Neuronal stem cell (in vitro differentiated cells): ENCODE measurements at regions not wholly inside any gene's neighbourhood (a gene's known extent, or its start where the extent isn't known, plus 50 kb on each side); places are given as distances from the start of the nearest gene placed in this dataset.

Source experiments
- DNase-seq: peaks from one replicate; pipeline ENCODE4 v3.0.0-alpha.2; 2013; ENCODE audit warnings: low spot score
- H2AFZ ChIP-seq: one replicate; pipeline ENCODE4 v1.6.1; 2013; ENCODE audit warnings: mild to moderate bottlenecking, low read length, inconsistent platforms
- H2AK5ac ChIP-seq: 2 replicates; pipeline ENCODE4 v1.6.1; 2013; ENCODE audit warnings: low read depth, mild to moderate bottlenecking, inconsistent platforms, low read length, moderate library complexity, mixed read lengths
- H2BK120ac ChIP-seq: 2 replicates; pipeline ENCODE4 v1.6.1; 2013; ENCODE audit warnings: low read depth, mild to moderate bottlenecking, inconsistent platforms, low read length, moderate library complexity, mixed read lengths
- H2BK12ac ChIP-seq: one replicate; pipeline ENCODE4 v1.6.1; 2013; ENCODE audit warnings: low read length, inconsistent platforms
- H2BK15ac ChIP-seq: 2 replicates; pipeline ENCODE4 v1.6.1; 2013; ENCODE audit warnings: mild to moderate bottlenecking, low read length, inconsistent platforms, mixed read lengths
- H2BK5ac ChIP-seq: one replicate; pipeline ENCODE4 v1.6.1; 2013; ENCODE audit warnings: inconsistent platforms, mild to moderate bottlenecking, low read length, moderate library complexity
- H3K14ac ChIP-seq: one replicate; pipeline ENCODE4 v1.6.1; 2013; ENCODE audit warnings: low read length, inconsistent platforms
- H3K18ac ChIP-seq: 2 replicates; pipeline ENCODE4 v1.6.1; 2013; ENCODE audit warnings: low read length, inconsistent platforms
- H3K23ac ChIP-seq: 2 replicates; pipeline ENCODE4 v1.6.1; 2013; ENCODE audit warnings: low read depth, mild to moderate bottlenecking, mixed read lengths, low read length, inconsistent platforms; ENCODE audit not compliant: poor library complexity
- H3K27ac ChIP-seq: replicated peaks from 3 replicates; pipeline ENCODE4 v1.5.1; 2013; ENCODE audit warnings: low read length, inconsistent platforms
- H3K27me3 ChIP-seq, 3 experiments: 2 replicates each; pipeline ENCODE4 v1.6.1; 2013; ENCODE audit warnings: low read length in 3 of 3, mild to moderate bottlenecking in 2 of 3, inconsistent platforms in 1 of 3, low read depth in 1 of 3, mixed read lengths in 1 of 3, moderate library complexity in 1 of 3; ENCODE audit not compliant: control insufficient read depth in 3 of 3, insufficient read depth in 3 of 3
- H3K36me3 ChIP-seq, 2 donors: replicated peaks in 1 of 2; 2 replicates each; pipeline ENCODE4 v1.6.1; 2013; ENCODE audit warnings: low read length in 2 of 2; ENCODE audit not compliant: control insufficient read depth in 2 of 2, insufficient read depth in 2 of 2
- H3K4ac ChIP-seq: 2 replicates; pipeline ENCODE4 v1.6.1; 2013; ENCODE audit warnings: inconsistent platforms, mild to moderate bottlenecking, low read length, moderate library complexity
- H3K4me1 ChIP-seq, 2 donors: 1 replicate in 1 of 2; 2 replicates in 1 of 2; pipeline ENCODE4 v1.6.1; 2013; ENCODE audit warnings: low read length in 2 of 2, low read depth in 1 of 2; ENCODE audit not compliant: control insufficient read depth in 2 of 2, insufficient read depth in 1 of 2
- H3K4me2 ChIP-seq: one replicate; pipeline ENCODE4 v1.6.1; 2013; ENCODE audit warnings: mild to moderate bottlenecking, low read length, inconsistent platforms; ENCODE audit not compliant: insufficient read depth, poor library complexity, severe bottlenecking
- H3K4me3 ChIP-seq, 2 donors: 2 replicates each; pipeline ENCODE4 v1.5.1; 2013; ENCODE audit warnings: low read length in 2 of 2, mild to moderate bottlenecking in 2 of 2, inconsistent platforms in 1 of 2, moderate library complexity in 1 of 2
- H3K79me1 ChIP-seq: one replicate; pipeline ENCODE4 v1.6.1; 2013; ENCODE audit warnings: low read depth, mild to moderate bottlenecking, inconsistent platforms, low read length, moderate library complexity
- H3K9ac ChIP-seq: one replicate; pipeline ENCODE4 v1.6.1; 2013; ENCODE audit warnings: mild to moderate bottlenecking, low read depth, low read length, inconsistent platforms; ENCODE audit not compliant: poor library complexity
- H3K9me3 ChIP-seq, 2 donors: replicated peaks in 1 of 2; 2 replicates each; pipeline versions ENCODE3 to v1.6.1; 2013; ENCODE audit warnings: low read length in 2 of 2, mild to moderate bottlenecking in 2 of 2, inconsistent platforms in 1 of 2, low read depth in 1 of 2, mixed read lengths in 1 of 2, moderate library complexity in 1 of 2; ENCODE audit not compliant: control insufficient read depth in 2 of 2, insufficient read depth in 1 of 2
- H4K8ac ChIP-seq: one replicate; pipeline ENCODE4 v1.6.1; 2013; ENCODE audit warnings: low read depth, mild to moderate bottlenecking, inconsistent platforms, low read length, moderate library complexity
- H4K91ac ChIP-seq: one replicate; pipeline ENCODE4 v1.6.1; 2013; ENCODE audit warnings: low read length, low read depth, mild to moderate bottlenecking, inconsistent platforms; ENCODE audit not compliant: poor library complexity
- WGBS, 2 donors: extraction: QIAGEN DNeasy Blood & Tissue Kit; methylation state at CpG; one replicate each; pipeline ENCODE4 v1.1.7; 2013; ENCODE audit warnings: missing lambda C conversion rate in 2 of 2, mixed read lengths in 1 of 2; ENCODE audit not compliant: insufficient read length in 2 of 2, insufficient replicate concordance in 1 of 2; ENCODE audit errors: extremely low coverage in 2 of 2; 5-methylcytosine and 5-hydroxymethylcytosine counted together

DNA sequence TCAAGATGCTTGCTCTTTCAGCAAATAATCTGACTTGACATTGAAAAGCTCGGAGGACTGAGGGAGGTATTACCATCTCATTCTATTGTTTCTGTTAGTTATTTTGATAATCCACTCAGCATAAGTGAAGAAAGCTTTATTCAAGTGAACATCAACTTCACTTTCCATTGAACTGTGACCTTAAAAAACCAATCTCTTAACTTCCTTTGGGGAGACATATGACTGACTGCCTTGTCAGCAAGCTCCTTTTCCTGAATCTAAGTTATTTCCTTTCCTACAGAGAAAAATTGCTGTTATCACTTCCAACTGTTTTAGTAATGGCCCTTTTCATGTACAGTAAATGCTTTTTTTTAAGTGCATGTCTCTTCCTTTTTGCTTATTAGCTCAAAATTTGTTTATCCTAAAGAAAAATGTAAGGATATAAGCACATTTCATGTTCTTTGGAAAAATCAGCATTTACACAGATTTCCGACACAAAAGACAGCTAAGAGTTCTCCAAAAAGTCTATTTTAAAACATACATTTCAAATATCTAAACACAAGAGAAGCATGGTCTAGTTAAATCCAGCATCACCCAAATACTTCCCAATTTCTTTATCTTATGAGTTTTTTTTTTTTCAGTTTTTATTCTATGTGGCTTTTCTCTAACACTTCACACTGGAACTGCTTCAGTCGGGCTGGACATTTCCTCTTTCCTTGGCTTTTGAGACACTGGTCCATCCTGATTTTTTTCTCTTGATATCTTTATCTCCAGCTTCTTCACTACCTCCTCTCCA is 117.9 kb upstream of the DAB2 start:
- Histone ChIP-seq H2BK15ac (no peak overlapping the region), H2BK12ac (no peak overlapping the region), H2AK5ac (no peak overlapping the region), H3K9ac (no peak overlapping the region), H3K27me3 (no peaks in the 10 kb centered on the region), H3K79me1 (no peaks in the 10 kb centered on the region), H4K91ac (no peak overlapping the region), H3K4ac (no peak overlapping the region), H3K18ac (no peak overlapping the region), H3K36me3 (no peaks in the 10 kb centered on the region), H3K9me3 (no peaks in the 10 kb centered on the region), H3K27ac (no peak overlapping the region), H3K4me3 (no peak overlapping the region), H2AFZ (no peak overlapping the region), H2BK120ac (no peak overlapping the region), H3K23ac (no peak overlapping the region), H3K14ac (no peak overlapping the region), H3K4me1 (no peaks in the 10 kb centered on the region), H3K4me2 (no peak overlapping the region), H2BK5ac (no peak overlapping the region), H4K8ac (no peak overlapping the region)
- WGBS, 2 donors = no CpG with 5 or more reads among the region's 3 CpGs
- no peak for DNase-seq

GRCh38 chr5:39541920-39542319 is 117.1 kb upstream of the DAB2 start:
- no peak overlapping the region for H2BK12ac ChIP-seq
- H4K91ac ChIP-seq = no peak overlapping the region

GRCh38 chr5:39539470-39539869 is 114.7 kb upstream of the DAB2 start:
- Histone ChIP-seq H4K91ac (no peak overlapping the region), H3K4ac (no peak overlapping the region), H4K8ac (no peak overlapping the region), H3K14ac (no peak overlapping the region), H2BK12ac (no peak overlapping the region), H2BK5ac (no peak overlapping the region), H3K23ac (no peak overlapping the region), H3K18ac (no peak overlapping the region), H3K79me1 (no peaks in the 10 kb centered on the region), H3K27me3 (no peaks in the 10 kb centered on the region), H3K4me2 (no peak overlapping the region), H2BK15ac (no peak overlapping the region), H3K36me3 (no peaks in the 10 kb centered on the region), H2AK5ac (no peak overlapping the region), H3K4me3 (no peak overlapping the region), H3K9me3 (no peaks in the 10 kb centered on the region), H3K9ac (no peak overlapping the region), H3K27ac (no peak overlapping the region), H2AFZ (no peak overlapping the region), H3K4me1 (no peaks in the 10 kb centered on the region), H2BK120ac (no peak overlapping the region)
- WGBS, 2 donors = no CpG with 5 or more reads among the region's 3 CpGs
- DNase-seq = no peak

More at GRCh38 chr5:39541920-39542319, 117.1 kb upstream of the DAB2 start:
- no peak overlapping the region for H3K27ac ChIP-seq
- H3K27me3 ChIP-seq = no peaks in the 10 kb centered on the region
- H3K36me3 ChIP-seq = no peaks in the 10 kb centered on the region
- no CpG with 5 or more reads among the region's 5 CpGs for WGBS, 2 donors
- no peak overlapping the region for H3K14ac ChIP-seq
- no peaks in the 10 kb centered on the region for H3K4me1 ChIP-seq
- no peak overlapping the region for H3K23ac ChIP-seq
- no peak overlapping the region for H2BK5ac ChIP-seq
- H2BK15ac ChIP-seq = no peak overlapping the region
- H3K9ac ChIP-seq = no peak overlapping the region
- no peak overlapping the region for H3K18ac ChIP-seq
- no peak overlapping the region for H2BK120ac ChIP-seq
- no peak overlapping the region for H2AK5ac ChIP-seq
- no peaks in the 10 kb centered on the region for H3K79me1 ChIP-seq
- H3K9me3 ChIP-seq = no peaks in the 10 kb centered on the region
- H3K4me3 ChIP-seq = no peak overlapping the region
- H3K4ac ChIP-seq = no peak overlapping the region
- H2AFZ ChIP-seq = no peak overlapping the region
- no peak for DNase-seq
- no peak overlapping the region for H4K8ac ChIP-seq
- no peak overlapping the region for H3K4me2 ChIP-seq

DNA sequence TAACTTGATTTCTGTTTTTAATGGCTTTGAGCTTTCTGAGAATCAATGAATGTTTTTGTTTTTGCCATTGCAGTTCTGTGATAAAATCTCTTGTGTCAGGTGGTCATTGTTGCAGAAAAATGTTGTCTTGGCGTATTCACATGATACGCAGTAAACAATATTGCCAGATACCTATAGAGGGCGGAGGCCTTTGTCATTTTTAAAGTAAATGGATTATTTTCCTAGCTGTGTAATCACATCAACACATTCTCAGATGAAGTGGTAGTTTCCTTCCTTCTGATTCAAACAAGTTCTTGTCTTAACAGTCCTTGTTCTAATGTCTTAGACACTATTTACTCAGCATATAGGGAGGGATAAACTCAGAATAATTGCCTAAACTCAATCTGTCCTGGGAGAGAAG is 109.9 kb upstream of the DAB2 start:
- no CpG with 5 or more reads among the region's 3 CpGs for WGBS, 2 donors
- H2BK120ac ChIP-seq = no peak overlapping the region
- H2AK5ac ChIP-seq = no peak overlapping the region
- no peaks in the 10 kb centered on the region for H3K36me3 ChIP-seq
- no peak overlapping the region for H4K91ac ChIP-seq
- no peak overlapping the region for H3K4me3 ChIP-seq
- H3K9ac ChIP-seq = no peak overlapping the region
- no peaks in the 10 kb centered on the region for H3K79me1 ChIP-seq
- no peaks in the 10 kb centered on the region for H3K27me3 ChIP-seq
- no peak overlapping the region for H2BK12ac ChIP-seq
- H3K4me1 ChIP-seq = peaks cover 6 to 7% of the 10 kb centered on the region in 2 donors
- no peak overlapping the region for H3K27ac ChIP-seq
- H3K18ac ChIP-seq = no peak overlapping the region
- H2BK5ac ChIP-seq = no peak overlapping the region
- H2BK15ac ChIP-seq = no peak overlapping the region
- no peak overlapping the region for H3K4ac ChIP-seq
- H2AFZ ChIP-seq = no peak overlapping the region
- H3K14ac ChIP-seq = no peak overlapping the region
- H3K9me3 ChIP-seq = no peaks in the 10 kb centered on the region
- DNase-seq = no peak
- H3K23ac ChIP-seq = no peak overlapping the region
- H4K8ac ChIP-seq = no peak overlapping the region
- no peak overlapping the region for H3K4me2 ChIP-seq
